ENCODE measurements at regions not wholly inside any gene's neighbourhood (a gene's known extent, or its start where the extent isn't known, plus 50 kb on each side); places are given as distances from the start of the nearest gene placed in this dataset.

DNA sequence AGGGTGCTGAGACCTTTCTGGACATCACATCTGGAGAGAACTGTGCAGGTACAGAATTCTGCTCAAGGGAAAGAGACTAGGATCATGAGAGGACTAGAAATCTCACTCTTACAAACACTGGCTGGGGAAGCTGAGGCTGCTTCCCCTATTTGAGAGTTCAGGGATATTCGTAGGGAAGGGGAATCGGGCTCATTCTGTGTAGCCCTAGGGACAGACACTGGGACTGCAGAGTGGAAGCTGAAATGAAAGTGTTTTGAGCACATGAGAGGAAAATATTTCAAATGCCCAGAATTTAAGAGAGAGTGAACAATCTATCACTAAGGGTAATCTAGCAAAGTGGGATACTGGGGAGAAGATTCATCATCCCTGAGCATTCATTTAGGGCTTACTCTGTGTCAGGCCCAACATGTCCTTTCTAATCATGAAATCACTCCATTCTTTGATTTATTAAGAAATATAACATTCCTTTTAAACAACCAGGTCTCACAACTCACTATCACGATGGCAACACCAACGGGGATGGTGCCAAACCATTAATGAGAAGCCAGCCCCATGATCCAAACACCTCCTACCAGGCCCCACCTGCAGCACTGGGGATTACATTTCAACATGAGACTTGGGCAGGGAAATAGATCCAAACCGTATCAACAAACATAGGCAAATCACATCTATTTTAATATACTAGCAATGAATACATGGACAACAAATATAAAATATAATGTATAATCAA lies 63.0 kb downstream of the CPN2 start:
- Histone ChIP-seq H3K27ac (replicated peaks) (no peak overlapping the region), H3K4me3 (replicated peaks; ENCODE audit: insufficient read depth, low read length) (no peak overlapping the region), H3K27me3 (ENCODE audit: insufficient read depth, poor library complexity, severe bottlenecking) (no peaks in the 10 kb centered on the region)
- no peak for TF ChIP-seq GABPA (IDR thresholded peaks at IDR 0.05; ENCODE audit: low read depth)
- TF ChIP-seq, protein P1, sequence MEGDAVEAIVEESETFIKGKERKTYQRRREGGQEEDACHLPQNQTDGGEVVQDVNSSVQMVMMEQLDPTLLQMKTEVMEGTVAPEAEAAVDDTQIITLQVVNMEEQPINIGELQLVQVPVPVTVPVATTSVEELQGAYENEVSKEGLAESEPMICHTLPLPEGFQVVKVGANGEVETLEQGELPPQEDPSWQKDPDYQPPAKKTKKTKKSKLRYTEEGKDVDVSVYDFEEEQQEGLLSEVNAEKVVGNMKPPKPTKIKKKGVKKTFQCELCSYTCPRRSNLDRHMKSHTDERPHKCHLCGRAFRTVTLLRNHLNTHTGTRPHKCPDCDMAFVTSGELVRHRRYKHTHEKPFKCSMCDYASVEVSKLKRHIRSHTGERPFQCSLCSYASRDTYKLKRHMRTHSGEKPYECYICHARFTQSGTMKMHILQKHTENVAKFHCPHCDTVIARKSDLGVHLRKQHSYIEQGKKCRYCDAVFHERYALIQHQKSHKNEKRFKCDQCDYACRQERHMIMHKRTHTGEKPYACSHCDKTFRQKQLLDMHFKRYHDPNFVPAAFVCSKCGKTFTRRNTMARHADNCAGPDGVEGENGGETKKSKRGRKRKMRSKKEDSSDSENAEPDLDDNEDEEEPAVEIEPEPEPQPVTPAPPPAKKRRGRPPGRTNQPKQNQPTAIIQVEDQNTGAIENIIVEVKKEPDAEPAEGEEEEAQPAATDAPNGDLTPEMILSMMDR (IDR thresholded peaks at IDR 0.05; ENCODE audit: insufficient read depth, low read length), result no peak
- DNase-seq (ENCODE audit: low read depth in 1 of 2, low spot score in 1 of 2), result no peak

Data from HL-60 (cell line).